ENCODE measurements at regions not wholly inside any gene's neighbourhood (a gene's known extent, or its start where the extent isn't known, plus 50 kb on each side); places are given as distances from the start of the nearest gene placed in this dataset.

GRCh38 chr14:44383636-44384035, 123.4 kb downstream of the FSCB start:
- in situ Hi-C loops (cut with MboI; ENCODE audit: low sequenced_read_pairs, unreplicated experiment) = no loop called here
- DNase-seq (ENCODE audit: low spot score) = no peak
- TF ChIP-seq, protein P1, sequence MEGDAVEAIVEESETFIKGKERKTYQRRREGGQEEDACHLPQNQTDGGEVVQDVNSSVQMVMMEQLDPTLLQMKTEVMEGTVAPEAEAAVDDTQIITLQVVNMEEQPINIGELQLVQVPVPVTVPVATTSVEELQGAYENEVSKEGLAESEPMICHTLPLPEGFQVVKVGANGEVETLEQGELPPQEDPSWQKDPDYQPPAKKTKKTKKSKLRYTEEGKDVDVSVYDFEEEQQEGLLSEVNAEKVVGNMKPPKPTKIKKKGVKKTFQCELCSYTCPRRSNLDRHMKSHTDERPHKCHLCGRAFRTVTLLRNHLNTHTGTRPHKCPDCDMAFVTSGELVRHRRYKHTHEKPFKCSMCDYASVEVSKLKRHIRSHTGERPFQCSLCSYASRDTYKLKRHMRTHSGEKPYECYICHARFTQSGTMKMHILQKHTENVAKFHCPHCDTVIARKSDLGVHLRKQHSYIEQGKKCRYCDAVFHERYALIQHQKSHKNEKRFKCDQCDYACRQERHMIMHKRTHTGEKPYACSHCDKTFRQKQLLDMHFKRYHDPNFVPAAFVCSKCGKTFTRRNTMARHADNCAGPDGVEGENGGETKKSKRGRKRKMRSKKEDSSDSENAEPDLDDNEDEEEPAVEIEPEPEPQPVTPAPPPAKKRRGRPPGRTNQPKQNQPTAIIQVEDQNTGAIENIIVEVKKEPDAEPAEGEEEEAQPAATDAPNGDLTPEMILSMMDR (IDR thresholded peaks at IDR 0.05; ENCODE audit: borderline replicate concordance, control extremely low read depth, extremely low read depth, insufficient read depth, missing control alignments) = no peak

- no peak for DNase-seq (ENCODE audit: low spot score)
- TF ChIP-seq, protein P1 (IDR thresholded peaks at IDR 0.05; ENCODE audit: borderline replicate concordance, control extremely low read depth, extremely low read depth, insufficient read depth, missing control alignments) = no peak
- in situ Hi-C loops (cut with MboI; ENCODE audit: low sequenced_read_pairs, unreplicated experiment) = no loop called here
Measured at GRCh38 chr14:44379292-44379977, 127.6 kb downstream of the FSCB start.

DNA sequence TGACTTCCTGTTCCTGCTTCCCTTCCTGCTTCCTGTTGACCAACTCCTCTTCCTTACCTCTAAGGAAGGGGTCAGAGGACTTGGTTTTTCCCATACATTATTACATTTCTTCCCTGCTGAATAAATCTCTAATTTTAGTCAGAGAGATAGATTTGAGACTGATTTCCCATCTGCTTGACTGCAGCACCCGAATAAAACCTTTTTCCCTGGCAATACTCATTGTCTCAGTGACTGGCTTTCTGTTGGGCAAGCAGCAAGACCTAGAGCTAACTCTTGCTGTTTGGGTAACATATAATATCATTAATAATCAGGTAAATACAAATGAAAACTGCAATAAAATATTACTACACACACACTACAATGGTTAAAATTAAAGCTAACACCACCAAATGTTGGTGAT, 132.2 kb downstream of the FSCB start:
- in situ Hi-C loops (cut with MboI; ENCODE audit: low sequenced_read_pairs, unreplicated experiment) = no loop called here
- TF ChIP-seq, protein P1 (IDR thresholded peaks at IDR 0.05; ENCODE audit: borderline replicate concordance, control extremely low read depth, extremely low read depth, insufficient read depth, missing control alignments) = no peak

DNA sequence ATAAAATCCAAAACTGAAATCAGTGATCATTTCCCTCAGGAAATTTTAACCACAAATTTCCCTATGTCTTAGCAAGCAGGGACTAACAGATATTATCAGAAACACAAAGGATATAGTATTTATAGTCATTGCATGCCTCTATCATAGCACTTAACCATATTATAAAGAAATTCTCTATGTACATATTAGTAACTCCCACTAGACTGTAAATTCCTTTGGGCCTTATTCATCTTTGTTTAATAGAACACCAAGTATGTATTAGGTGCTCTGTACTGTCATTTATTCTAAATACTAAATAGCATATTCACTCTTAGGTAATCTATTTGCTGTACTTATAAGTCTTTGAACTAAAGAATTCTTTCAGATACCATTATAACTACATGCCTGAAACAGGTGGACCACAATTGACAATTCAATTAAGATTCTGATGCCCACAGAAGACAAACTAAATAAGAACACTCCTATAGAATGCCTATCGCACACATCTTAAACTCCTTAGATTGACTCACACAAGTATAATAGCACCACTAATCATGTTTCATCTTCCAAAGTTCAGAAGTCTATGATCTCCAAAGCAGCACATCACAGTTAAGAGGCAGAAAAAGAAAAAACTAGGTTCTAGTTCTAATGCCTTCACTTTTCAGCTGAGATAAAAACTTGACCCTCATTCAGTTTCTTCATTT, 134.1 kb downstream of the FSCB start:
- in situ Hi-C loops (cut with MboI; ENCODE audit: low sequenced_read_pairs, unreplicated experiment) = no loop called here
- no peak for DNase-seq (ENCODE audit: low spot score)
- TF ChIP-seq, protein P1 (IDR thresholded peaks at IDR 0.05; ENCODE audit: borderline replicate concordance, control extremely low read depth, extremely low read depth, insufficient read depth, missing control alignments) = no peak

More for the DNA sequence above, 132.2 kb downstream of the FSCB start:
- DNase-seq (ENCODE audit: low spot score) = no peak

- in situ Hi-C loops (cut with MboI; ENCODE audit: low sequenced_read_pairs, unreplicated experiment) = no loop called here
- DNase-seq (ENCODE audit: low spot score) = no peak
- TF ChIP-seq, protein P1 (IDR thresholded peaks at IDR 0.05; ENCODE audit: borderline replicate concordance, control extremely low read depth, extremely low read depth, insufficient read depth, missing control alignments) = no peak
Measured at GRCh38 chr14:44372231-44372630, 134.9 kb downstream of the FSCB start.

GRCh38 chr14:44370727-44371126, 136.4 kb downstream of the FSCB start:
- TF ChIP-seq, protein P1 (IDR thresholded peaks at IDR 0.05; ENCODE audit: borderline replicate concordance, control extremely low read depth, extremely low read depth, insufficient read depth, missing control alignments) = no peak
- no peak for DNase-seq (ENCODE audit: low spot score)
- in situ Hi-C loops (cut with MboI; ENCODE audit: low sequenced_read_pairs, unreplicated experiment) = no loop called here

Data from GM13976 (cell line).